Fibroblast of skin of right quadriceps (primary cell): ENCODE measurements at regions not wholly inside any gene's neighbourhood (a gene's known extent, or its start where the extent isn't known, plus 50 kb on each side); places are given as distances from the start of the nearest gene placed in this dataset.

Experiments
- DNase-seq: peaks from one replicate; pipeline ENCODE4 v3.0.0-alpha.2; 2013

DNA sequence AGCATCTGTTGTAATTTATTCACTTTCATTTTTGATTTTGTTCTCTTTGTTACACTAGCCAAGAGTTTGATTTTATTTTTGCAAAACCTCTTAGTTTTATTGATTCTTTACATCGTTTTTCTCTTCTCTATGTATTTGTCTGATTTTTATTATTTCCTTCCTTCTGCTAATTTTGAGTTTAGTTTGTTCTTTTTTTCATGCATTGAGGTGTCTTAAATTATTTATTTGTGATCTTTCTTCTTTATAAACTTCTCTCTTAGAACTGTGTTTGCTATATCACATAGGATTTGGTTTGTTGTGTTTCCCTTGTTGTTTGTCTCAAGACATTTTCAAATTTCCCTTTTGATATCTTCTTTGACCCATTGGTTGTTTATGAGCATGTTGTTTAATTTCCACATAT lies 51.7 kb upstream of the NFKBIA start:
- DNase-seq, result no peak

DNA sequence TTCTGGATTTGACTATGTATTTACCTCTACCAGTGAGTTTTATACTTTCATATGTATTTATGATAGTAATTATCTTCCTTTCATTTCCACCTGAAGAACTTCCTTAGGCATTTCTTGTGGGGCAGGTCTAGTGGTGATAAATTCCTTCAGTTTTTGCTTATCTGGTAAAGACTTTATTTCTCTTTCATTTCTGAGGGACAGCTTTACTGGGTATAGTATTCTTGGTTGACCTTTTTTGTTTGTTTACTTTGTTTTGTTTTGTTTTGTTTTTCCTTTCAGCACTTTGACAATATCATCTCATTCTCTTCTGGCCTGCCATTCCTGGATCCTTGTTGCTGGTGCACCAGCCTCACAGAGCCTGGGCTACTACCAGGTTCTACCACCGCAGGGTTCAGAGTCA lies 53.9 kb upstream of the NFKBIA start:
- DNase-seq, result no peak

DNA sequence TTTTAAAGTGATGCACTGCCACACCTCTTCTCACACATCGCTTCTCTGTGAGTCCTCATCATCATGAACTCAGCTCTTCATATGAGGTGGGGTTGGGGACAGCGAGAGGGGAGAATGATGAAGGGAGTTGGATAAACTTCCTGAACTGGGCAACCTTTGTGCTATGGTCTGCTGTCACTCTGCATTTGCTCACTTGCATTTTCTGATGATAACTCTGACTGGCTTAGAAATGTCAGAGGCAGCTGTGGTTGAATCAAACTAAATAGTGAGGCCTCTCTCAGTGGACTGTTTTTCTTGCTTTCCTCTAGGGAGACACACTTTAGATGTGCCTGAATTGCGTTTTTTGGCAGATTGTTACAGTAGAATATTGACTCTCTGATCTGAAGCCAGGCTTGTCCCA lies 55.2 kb upstream of the NFKBIA start:
- no peak for DNase-seq

DNA sequence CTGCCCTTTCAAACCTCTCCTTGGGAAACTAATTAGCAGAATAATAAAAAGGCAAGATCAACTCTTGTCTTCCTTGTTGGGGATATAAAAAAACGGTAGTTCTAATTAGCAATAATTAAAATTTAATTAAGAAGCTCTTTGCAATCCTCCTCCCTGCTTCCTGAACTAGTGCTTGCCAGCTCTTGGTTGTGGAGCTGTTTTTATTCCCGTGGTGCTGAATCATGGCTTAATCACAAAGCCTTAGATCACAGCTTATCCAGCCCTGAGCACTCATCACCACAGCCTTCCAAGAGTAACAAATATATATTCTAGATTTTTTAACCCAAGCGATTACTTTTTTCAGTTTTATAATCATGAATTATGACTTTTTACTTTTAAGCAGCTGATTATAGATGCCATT lies 63.2 kb upstream of the INSM2 start:
- peak; percentile 3 for DNase-seq

DNA sequence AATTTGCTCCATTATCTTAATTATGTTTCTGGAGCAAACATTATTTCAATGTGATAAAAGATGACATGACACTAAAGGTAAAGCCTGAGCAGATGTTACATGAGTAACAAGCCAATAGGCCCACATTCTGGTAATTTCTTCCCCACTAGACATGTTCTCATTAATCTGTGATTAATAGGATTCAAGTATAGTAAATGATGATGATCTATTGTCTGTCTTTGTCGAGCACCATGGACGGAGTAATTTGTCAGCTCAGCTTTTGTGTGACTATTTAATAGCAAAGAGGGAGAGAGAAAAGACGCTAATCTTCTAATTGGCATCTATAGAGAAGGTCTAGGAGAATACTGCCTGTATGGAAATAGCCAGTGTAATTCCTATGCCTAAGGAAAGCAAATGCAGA lies 62.2 kb upstream of the INSM2 start:
- DNase-seq, result no peak

DNA sequence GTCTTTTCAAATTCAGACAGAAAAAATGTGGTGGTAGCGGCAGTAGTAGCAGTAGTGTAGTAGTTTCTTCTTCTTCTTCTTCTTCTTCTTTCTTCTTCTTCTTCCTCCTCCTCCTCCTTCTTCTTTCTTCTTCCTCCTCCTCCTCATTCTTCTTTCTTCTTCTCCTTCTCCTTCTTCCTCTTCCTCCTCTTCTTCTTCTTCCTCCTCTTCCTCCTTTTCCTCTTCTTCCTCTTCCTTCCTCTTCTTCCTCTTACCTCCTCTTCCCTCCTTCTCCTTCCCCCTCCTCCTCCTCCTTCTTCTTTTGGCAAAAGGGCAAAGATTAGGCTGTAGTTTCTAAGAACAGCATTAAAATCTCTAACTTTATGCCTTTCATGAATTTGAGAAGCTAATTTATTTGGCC lies 59.6 kb upstream of the INSM2 start:
- no peak for DNase-seq

DNA sequence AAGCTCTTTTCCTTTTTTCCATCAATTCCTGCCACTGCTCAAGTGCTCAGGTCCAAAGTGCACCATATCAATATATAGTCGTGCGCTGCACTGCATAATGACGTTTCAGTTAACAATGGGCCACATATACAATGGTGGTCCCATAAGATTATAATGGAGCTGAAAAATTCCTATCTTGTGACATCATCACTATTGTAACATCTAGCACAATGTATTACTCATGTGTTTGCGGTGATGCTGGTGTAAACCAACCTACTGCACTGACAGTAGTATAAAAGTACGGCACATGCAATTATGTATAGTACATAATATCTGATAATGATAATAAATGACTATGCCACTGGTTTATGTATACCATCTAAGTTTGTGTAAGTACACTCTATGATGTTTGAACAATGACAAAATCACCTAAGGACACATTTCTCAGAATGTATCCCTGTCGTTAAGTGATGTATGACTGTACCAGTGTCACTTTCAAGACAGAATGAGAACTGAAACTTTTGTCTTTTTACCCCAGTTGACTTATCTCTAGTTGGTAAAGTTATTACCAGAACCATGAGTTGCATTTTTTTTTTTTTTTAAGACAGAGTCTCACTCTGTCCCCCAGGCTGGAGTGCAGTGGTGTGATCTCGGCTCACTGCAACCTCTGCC lies 53.7 kb upstream of the INSM2 start:
- DNase-seq, result peak; percentile 1

DNA sequence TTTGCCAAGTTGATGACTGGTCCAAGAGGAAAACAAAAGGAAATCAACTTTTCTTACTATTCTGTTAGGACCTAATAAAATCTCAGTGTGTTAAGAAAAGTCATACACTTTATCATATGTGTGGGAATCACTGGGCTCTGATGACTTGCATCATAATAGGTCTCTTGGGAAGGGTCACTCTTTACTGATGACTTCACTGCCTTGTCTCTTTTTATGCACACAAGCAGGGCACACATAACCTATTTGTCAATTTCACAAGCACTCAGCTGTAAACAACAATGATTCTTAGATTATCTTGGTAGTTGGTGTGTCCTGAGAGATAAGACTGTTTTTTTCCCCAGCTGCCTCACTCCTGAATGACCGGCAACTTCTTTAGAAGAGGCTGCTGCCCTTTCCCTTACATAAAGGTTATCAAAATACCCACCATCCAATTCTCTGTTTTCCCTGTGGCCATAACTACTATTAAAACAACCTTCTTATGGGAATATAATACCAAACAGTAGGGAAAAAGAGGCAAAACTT lies 50.9 kb upstream of the INSM2 start:
- no peak for DNase-seq
